GM21619 (cell line): ENCODE measurements at regions not wholly inside any gene's neighbourhood (a gene's known extent, or its start where the extent isn't known, plus 50 kb on each side); places are given as distances from the start of the nearest gene placed in this dataset.

ENCODE experiments used
- ATAC-seq: cut with Tn5 transposase; IDR thresholded peaks from one replicate; pipeline ENCODE4 v1.9.1; 2021; ENCODE audit not compliant: unreplicated experiment

DNA sequence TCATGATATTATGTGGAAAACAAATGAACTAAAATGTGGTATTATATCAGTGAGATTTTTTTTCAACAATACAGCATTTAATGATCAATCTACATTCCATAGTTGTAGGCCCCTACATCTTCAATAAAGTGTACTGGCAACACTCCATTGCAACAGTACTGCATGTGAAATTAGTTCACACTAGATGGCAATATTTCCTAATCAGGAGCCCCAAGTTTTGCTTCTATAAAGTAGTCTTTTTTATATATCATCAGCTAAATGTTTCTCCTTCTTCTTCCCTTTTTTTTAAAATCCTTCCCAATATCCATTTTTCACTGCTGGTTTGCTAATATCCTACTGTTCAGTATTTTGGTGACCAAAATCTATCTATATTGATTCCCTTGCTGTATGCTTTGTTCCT lies 528.3 kb upstream of the ATXN8OS start:
- no peak for ATAC-seq

GRCh38 chr13:69571606-69572323 lies 535.9 kb upstream of the ATXN8OS start:
- no peak for ATAC-seq

DNA sequence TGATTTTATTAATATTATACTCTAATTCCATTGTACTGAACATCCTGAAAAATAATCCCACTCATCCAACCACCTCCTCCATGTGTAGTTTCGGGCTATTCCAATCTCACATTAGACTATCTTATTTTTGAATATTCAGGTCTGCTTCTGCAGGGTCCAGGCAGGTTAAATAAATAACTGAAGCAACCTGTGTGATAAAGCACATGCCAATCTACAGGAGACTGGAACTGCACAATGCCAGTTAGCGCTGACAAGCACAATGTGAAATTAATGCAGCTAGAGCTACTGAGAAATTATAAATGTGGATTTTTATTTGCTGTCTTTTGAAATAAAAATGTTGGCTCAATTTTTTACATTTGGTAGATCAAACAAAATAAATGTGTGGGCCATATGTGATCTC lies 540.1 kb upstream of the ATXN8OS start:
- ATAC-seq: no peak

DNA sequence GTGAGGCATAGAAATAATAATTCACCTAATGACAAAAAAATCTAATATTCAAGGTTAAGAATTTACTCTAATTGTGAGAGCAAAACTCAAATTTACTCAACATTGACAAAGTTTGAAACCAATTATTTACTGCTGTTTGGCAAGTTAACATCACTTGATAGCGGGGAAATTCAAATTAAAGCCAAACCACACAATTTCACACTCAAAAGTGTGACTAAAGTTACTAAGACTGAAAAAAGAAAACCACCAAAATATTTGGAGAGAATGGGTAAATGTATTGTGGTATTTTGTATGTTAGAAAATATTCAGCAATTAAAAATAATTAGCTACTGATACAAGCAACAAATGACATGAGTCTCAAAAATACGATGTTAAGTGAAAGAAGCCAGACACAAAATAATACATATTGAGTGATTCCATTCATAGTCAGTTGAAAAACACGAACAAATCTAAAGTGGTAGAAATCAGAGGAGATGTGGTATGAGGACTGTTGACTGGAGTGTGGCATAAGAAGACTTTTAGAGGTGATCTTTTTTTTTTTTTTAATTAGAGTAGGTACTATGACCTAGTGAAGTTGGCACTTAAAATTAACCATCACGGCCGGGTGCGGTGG lies 541.4 kb upstream of the ATXN8OS start:
- no peak for ATAC-seq

DNA sequence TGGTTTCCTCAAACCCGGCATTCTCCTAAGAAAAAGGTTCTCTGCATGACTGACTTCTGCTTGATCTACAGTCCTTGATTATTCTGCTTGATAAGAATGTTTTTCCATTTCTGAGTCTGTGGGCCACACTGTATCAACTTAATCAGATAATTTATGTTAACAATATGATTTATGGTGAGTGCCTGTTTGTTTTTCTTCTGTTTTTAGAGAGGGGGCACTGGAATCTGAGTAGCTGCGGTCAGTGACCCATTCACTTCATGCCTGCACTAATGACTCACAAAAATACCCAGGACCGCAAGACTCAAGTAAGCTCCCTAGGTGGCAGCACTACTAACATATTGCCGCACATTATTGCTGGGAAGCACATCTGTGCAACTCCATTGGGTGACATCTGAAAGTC lies 542.3 kb upstream of the ATXN8OS start:
- peak; percentile 85 for ATAC-seq

GRCh38 chr13:69556540-69557196 lies 551.0 kb upstream of the ATXN8OS start:
- ATAC-seq: no peak

DNA sequence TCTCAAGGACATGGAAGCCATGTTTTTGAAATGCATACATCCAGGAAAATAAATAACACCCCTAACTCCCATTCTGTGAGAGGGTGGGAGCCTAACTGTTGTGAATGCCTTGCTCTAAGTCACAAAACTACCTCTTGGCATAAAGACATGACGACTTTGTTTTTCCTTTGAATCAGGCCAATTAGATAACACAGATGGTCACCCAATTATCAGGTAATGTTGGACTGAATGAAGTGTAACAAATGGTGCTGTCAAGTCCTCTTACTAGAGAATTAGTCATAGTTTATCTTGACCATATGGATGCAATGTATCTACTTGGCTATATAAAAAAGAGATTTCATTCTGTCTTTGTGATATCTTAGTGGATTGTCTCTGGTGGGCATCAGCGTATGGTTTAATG lies 553.6 kb upstream of the ATXN8OS start:
- ATAC-seq: no peak

DNA sequence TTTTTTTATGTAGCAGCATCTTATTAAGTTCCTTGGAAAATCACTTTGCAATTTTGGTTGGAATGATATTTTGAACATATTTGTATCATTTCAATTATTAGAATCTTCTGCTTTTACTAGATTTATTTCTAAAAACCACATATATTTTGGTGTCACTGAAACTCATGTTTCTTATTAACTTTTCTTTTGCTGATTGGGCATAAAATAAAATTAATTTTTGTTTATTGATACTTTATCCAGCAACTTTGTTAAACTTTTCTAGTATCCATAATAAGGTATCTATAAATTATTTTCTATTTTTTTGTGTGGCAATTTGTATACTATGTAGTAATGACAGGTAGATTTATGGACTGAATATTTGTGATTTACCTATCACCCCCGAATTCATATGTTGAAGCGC lies 556.4 kb upstream of the ATXN8OS start:
- no peak for ATAC-seq

DNA sequence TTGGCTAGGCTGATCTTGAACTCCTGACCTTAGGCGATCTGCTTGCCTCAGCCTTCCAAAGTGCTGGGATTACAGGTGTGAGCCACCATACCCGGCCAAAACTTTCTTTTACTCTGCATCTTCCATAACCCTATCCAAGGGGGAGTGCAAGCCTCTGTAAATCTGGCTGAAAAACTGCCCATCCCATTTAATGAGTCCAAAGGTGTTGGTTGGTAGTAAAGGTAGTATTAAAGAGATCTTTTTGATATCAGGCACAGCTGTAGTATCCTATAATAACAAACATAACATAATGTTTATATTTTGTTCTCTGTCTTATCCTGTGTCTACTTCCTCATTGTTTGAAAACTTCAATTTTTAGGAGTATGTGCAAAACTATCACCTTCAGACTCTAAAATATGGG lies 559.8 kb upstream of the ATXN8OS start:
- ATAC-seq: no peak

GRCh38 chr13:69545551-69545950 lies 562.1 kb upstream of the ATXN8OS start:
- ATAC-seq: no peak

DNA sequence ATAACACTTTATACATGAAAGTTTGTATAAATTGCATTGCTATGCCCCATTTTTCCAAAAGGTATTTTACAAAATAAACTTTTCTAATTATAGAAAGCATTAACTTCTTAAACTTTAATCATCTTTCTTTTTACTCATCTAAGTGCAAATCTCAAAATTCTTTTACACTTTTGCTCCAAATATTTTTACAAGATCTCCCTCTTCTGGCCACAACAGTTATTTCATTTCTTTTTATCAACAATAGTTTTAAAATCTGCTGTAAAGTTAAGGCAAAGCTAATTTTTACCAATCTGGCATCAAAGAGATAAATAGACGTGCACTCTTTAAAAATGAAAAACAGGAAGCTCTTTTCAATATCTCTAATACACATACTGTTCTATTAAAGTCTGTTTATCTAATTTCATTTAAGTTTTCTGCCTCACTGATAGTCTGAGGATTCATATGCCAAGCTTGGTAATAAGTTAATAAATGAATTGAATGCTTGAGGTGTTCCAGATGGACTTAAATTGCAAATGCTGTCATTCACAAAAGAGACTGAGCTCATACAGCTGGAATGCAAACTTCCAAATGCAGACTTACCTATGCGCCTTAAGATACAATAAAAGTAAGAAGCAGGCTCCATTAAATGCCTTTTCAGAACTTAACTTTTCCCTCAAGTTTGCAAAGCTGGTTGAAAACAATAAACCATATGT lies 583.0 kb upstream of the ATXN8OS start:
- no peak for ATAC-seq

DNA sequence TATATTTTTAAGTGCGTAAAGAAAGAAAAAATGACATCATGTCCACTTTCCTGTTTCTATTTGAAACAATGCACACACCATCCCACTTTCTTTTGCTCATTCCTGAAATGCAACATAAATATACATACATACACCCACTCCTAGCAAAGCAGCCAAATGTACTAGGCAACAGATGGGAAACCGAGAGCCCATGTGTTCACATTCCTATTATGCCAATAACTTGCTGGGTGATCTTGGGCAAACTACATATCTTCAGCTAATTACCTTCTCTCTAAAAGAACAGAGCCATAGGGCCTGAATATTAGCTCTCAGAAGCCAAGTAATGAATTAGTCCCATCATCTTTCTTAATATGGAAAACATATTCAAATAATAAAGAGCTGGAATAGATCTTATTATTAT lies 610.6 kb upstream of the ATXN8OS start:
- no peak for ATAC-seq

GRCh38 chr13:69495096-69495495 lies 612.5 kb upstream of the ATXN8OS start:
- no peak for ATAC-seq

DNA sequence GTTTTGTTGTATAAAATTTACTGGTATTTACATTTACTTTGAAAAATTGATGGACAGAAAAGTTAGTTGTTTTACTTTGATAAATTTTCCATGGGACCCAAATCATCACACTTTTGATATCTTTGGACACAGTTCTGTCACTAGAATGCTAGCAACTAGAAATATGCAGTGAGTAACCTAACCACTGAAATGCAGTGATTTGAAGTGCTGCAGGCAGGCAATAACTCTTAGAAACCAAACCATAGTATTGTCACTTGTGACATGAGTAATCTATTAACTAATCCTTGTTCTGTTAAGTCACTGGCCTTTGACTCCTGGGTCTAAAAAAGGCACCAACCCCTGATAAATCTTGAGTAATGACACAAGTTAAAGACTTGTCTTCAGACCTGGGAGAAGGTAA lies 620.0 kb upstream of the ATXN8OS start:
- no peak for ATAC-seq

DNA sequence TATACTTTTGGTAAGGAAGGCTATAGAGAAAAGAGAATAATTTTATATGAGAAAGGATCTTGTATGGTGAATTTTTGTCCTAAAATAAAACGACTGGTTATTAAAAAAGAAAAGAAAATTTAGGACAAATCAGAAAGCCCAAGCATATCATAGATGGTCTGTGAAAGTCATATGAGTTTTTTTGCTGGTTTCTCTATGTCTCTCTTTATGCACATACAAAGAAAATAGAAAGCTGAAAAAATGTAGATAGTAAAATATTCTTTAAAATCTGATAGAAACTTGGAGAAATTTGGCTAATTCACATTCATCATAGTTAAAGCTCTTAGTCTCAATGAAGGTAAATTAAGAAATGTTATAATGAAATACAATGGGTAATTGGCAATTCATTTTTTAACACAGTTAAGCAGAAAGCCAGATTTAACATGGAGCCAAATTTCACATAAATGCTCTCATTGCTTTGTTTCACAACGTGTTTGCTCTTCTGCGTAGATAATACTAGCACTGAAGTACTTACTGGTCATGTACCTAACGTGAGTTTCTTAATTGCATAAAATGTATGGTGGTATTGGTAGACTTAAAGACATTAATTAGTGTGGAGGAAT lies 621.5 kb upstream of the ATXN8OS start:
- ATAC-seq: no peak

GRCh38 chr13:69477451-69477850 lies 630.2 kb upstream of the ATXN8OS start:
- ATAC-seq: no peak

GRCh38 chr13:69474011-69474685 lies 633.5 kb upstream of the ATXN8OS start:
- no peak for ATAC-seq

DNA sequence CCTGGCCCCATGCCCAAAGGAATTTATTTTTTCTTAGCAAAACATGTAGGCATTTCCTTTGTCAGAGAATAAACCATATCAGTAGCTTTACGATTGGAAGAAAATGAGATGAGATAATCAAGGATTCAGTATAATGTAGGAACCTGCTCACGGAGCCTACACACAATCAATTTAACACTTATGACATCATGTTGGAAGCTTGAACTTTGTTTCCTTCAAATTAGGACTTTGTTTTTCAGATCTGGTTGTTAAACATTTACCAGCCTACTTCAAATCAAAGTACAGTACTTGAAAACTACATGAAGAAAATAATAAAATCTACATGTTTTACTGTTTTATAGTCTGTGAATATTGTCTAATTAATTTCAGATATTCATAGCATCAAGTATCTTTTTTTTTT lies 639.0 kb upstream of the ATXN8OS start:
- ATAC-seq: no peak

DNA sequence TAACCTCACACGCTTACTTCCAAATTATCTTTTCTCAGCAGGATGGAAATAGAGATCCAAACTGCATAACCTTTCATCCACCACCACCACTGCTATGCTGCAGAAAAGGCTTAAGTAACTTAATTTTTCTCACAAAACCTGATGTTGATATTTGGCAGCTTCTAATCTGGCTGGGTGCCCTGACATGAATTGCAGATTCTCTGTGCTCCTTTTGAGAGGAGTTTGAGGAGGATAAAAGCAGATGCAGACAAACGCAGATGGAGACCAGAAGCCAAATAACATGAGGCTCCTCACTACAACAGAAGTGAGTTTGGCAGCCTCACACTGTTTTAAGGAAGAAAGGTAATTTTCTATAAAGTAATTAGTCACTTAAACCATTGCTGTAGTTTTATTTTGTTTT lies 646.2 kb upstream of the ATXN8OS start:
- ATAC-seq: no peak

DNA sequence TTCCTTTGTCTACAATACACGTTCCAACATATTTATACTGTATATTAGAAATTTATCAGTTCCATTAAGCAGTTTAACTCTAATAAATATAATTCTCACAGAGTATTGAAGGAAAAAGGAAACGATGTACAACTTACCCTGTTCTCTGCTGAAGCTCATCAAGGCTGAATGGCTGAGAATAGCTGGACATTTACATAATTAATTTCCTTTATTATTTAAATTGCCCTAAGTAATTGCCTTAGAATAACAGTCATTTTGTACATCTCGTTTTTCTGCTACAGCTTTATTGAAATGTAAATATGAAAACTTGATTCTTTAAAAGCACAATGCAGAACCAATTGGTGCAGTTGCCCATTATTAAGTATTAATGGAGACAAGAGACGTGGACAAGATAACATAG lies 648.3 kb upstream of the ATXN8OS start:
- no peak for ATAC-seq

- no peak for ATAC-seq
These were observed 649.6 kb upstream of the ATXN8OS start for GRCh38 chr13:69458013-69458412.
